ENCODE measurements at regions not wholly inside any gene's neighbourhood (a gene's known extent, or its start where the extent isn't known, plus 50 kb on each side); places are given as distances from the start of the nearest gene placed in this dataset.

DNA sequence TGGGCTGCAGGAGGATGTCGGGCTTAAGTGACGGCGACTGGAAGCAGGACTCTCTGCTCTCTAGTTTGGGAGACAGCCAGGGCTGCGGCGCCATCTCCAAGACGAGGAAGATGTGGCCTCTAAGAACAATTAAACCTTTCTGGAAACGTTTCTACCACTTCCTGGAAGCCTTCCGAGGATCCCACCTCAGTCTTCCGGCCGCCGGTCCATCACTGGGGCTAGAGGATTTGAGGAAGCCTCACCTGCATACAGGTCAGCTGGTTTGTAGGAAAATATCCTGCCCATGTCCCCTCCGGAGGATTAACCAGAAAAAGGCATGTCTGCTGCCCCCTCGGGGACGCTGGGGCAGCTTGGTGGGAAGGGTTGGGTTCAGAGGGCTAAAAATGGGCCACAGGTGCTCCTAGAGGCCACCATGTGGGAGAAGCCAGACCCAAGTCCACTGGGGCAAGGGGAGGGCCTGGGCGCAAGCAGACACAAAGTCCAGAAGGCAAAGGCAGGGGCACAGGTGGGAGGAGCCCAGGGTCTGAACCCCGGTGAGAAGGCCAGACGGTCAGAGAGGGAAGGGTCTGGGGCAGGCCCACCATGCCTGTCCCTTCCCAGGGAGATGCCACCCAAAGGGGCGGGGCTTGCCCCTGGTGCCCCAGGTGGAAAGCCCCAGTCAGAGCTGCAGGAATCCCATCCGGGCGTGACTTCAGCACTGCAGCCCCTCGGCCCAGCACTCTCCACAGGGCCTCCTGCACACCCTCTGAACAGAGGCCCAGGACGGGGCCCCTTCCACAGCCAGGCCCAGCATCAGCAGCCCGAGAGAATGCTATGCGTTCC lies 82.2 kb upstream of the ID2 start:
- intact Hi-C loops (cut with micrococcal nuclease), result no loop called here
- DNase-seq (ENCODE audit: low read depth, low spot score) (no peak), ATAC-seq (no peak)
- TF ChIP-seq, protein P1, sequence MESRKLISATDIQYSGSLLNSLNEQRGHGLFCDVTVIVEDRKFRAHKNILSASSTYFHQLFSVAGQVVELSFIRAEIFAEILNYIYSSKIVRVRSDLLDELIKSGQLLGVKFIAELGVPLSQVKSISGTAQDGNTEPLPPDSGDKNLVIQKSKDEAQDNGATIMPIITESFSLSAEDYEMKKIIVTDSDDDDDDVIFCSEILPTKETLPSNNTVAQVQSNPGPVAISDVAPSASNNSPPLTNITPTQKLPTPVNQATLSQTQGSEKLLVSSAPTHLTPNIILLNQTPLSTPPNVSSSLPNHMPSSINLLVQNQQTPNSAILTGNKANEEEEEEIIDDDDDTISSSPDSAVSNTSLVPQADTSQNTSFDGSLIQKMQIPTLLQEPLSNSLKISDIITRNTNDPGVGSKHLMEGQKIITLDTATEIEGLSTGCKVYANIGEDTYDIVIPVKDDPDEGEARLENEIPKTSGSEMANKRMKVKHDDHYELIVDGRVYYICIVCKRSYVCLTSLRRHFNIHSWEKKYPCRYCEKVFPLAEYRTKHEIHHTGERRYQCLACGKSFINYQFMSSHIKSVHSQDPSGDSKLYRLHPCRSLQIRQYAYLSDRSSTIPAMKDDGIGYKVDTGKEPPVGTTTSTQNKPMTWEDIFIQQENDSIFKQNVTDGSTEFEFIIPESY (IDR thresholded peaks at IDR 0.05; ENCODE audit: extremely low read depth, insufficient replicate concordance, low read length), result no peak
- TF ChIP-seq, protein P2, sequence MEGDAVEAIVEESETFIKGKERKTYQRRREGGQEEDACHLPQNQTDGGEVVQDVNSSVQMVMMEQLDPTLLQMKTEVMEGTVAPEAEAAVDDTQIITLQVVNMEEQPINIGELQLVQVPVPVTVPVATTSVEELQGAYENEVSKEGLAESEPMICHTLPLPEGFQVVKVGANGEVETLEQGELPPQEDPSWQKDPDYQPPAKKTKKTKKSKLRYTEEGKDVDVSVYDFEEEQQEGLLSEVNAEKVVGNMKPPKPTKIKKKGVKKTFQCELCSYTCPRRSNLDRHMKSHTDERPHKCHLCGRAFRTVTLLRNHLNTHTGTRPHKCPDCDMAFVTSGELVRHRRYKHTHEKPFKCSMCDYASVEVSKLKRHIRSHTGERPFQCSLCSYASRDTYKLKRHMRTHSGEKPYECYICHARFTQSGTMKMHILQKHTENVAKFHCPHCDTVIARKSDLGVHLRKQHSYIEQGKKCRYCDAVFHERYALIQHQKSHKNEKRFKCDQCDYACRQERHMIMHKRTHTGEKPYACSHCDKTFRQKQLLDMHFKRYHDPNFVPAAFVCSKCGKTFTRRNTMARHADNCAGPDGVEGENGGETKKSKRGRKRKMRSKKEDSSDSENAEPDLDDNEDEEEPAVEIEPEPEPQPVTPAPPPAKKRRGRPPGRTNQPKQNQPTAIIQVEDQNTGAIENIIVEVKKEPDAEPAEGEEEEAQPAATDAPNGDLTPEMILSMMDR (IDR thresholded peaks at IDR 0.05 in 2 of 3, conservative IDR thresholded peaks at IDR 0.05 in 1 of 3; ENCODE audit: borderline replicate concordance in 1 of 3, insufficient read depth in 1 of 3, low read depth in 2 of 3, low read length in 2 of 3), result no peak
- no peak for TF ChIP-seq JUND (IDR thresholded peaks at IDR 0.05)
- Histone ChIP-seq H3K27me3 (ENCODE audit: insufficient read depth, low read length) (no peaks in the 10 kb centered on the region), H3K4me2 (ENCODE audit: low read length) (no peak overlapping the region), H3K4me1 (ENCODE audit: control insufficient read depth in 1 of 2, insufficient read depth in 2 of 2, low read length in 2 of 2) (peaks cover 4 to 27% of the 10 kb centered on the region in 2 experiments; a peak in 3 of 4 replicates), H3K4me3 (replicated peaks in 1 of 2; ENCODE audit: low read depth in 1 of 2, low read length in 2 of 2) (no peak overlapping the region), H4K20me1 (ENCODE audit: insufficient read depth) (no peaks in the 10 kb centered on the region), H3K79me2 (ENCODE audit: insufficient read depth, low read length) (no peaks in the 10 kb centered on the region), H3K9me3 (ENCODE audit: control insufficient read depth in 1 of 2, insufficient read depth in 1 of 2, low read depth in 1 of 2, low read length in 2 of 2) (no peaks in the 10 kb centered on the region), H3K9me2 (ENCODE audit: insufficient read depth) (0 out of 2 replicates have a peak, but pooled peaks cover 3% of the 10 kb centered on the region), H2AFZ (ENCODE audit: low read depth, low read length, poor library complexity, severe bottlenecking) (no peak overlapping the region), H3K9ac (ENCODE audit: low read length) (no peak overlapping the region), H3K27ac (ENCODE audit: low read depth, low read length) (no peak overlapping the region), H3K36me3 (ENCODE audit: control insufficient read depth in 1 of 2, insufficient read depth in 2 of 2, low read length in 2 of 2) (no peaks in the 10 kb centered on the region)
- BruUV-seq (replicated peaks), result no TSS peak
- CTCF ChIA-PET, result no interaction called here
- RAD21 ChIA-PET (ENCODE audit: low non-redundant PET in 1 of 2, low total read pairs in 2 of 2, uncharacterized antibody in 2 of 2, unreplicated experiment in 2 of 2), result no interaction called here
- POLR2A ChIA-PET, result no interaction called here
